Stimulated activated memory B cell treated with anti-CD40 and anti-IgM and Interleukin-4, amounts not matched to agents 10 μg/mL and 1 μg/mL and 100 μg/mL, for 72 hours (primary cell): ENCODE measurements at regions not wholly inside any gene's neighbourhood (a gene's known extent, or its start where the extent isn't known, plus 50 kb on each side); places are given as distances from the start of the nearest gene placed in this dataset.

Source experiments
- ATAC-seq: fragments of 150-1000 bp; cut with Tn5 transposase; 2 replicates; pipeline ENCODE4 v1.10.0; 2021
- H3K27ac Mint-ChIP-seq: one replicate; pipeline ENCODE4 v1.8.0; 2022; ENCODE audit warnings: mild to moderate bottlenecking, mixed read lengths
- H3K27me3 Mint-ChIP-seq: one replicate; pipeline ENCODE4 v1.8.0; 2022; ENCODE audit warnings: mixed read lengths
- H3K36me3 Mint-ChIP-seq: one replicate; pipeline ENCODE4 v1.8.0; 2022; ENCODE audit warnings: mixed read lengths
- H3K4me1 Mint-ChIP-seq: one replicate; pipeline ENCODE4 v1.8.0; 2022; ENCODE audit warnings: mixed read lengths
- H3K4me3 Mint-ChIP-seq: one replicate; pipeline ENCODE4 v1.8.0; 2022; ENCODE audit warnings: mild to moderate bottlenecking, moderate library complexity, mixed read lengths
- H3K9me3 Mint-ChIP-seq: one replicate; pipeline ENCODE4 v1.8.0; 2022; ENCODE audit warnings: mixed read lengths

DNA sequence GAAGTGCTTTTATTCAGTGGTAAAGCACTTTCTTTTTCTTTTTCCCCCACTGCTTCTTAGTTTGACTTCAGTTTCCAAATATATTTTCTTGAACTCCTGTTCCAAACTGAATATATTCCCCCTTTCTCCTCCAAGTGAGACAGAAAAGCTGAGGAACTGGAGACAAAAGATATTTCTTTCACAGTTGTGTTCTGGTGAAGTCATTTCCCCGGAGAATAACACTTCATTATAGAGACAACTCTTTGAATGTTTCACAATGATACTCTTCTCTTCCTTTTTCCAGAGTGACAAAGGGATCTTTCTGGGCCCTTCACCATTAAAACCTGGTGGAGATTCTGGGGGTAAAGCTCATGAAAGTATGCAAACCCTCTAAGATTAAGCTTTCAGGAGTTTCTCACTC lies 860.8 kb upstream of the SLITRK5 start:
- Mint-ChIP-seq H3K27ac (no peak overlapping the region), H3K4me3 (no peak overlapping the region), H3K4me1 (no peaks in the 10 kb centered on the region), H3K9me3 (peaks cover 10% of the 10 kb centered on the region), H3K36me3 (no peaks in the 10 kb centered on the region), H3K27me3 (no peaks in the 10 kb centered on the region)
- ATAC-seq, result no peak

DNA sequence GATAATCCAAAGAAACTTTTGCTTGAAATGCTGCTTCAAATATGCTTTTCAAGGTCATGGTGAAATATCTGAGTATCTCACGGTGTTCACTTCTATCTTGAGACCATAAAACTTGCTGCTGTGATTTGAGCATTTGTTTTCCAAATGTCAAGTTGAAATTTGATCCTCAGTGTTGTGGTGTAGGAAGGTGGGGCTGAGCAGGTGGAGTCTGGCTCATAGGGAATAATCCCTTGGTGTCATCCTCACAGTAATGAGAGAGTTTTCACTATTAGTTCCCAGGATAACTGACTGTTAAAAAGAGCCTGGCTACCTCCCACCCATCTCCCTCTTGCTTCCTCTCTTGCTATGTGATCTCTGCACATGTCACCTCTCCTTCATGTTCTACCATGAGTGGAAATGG lies 858.0 kb upstream of the SLITRK5 start:
- Mint-ChIP-seq H3K9me3 (peaks cover 5% of the 10 kb centered on the region), H3K36me3 (no peaks in the 10 kb centered on the region), H3K27ac (no peak overlapping the region), H3K4me3 (no peak overlapping the region), H3K27me3 (no peaks in the 10 kb centered on the region), H3K4me1 (no peaks in the 10 kb centered on the region)
- no peak for ATAC-seq

DNA sequence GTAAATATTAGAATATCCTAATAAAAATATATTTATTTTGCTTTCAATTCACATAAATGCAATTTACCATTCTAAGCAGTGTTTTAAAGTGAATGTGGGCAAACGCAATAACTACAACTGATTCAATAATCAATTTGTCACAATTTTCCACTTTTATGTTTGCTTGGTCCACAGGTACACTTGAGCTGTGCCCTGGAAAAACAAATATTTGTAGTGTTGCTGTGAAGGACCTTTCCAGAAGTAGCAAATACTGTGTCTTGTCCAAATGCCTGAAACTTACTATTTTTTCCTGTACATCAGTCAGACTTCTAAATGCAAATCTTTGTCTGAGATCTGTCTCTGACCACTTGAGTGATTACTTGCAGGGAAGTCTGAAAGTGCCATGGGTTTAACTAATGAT lies 845.8 kb upstream of the SLITRK5 start:
- Mint-ChIP-seq H3K27ac (no peak overlapping the region), H3K9me3 (peaks cover 4% of the 10 kb centered on the region), H3K27me3 (no peaks in the 10 kb centered on the region), H3K4me1 (no peaks in the 10 kb centered on the region), H3K36me3 (no peaks in the 10 kb centered on the region), H3K4me3 (no peak overlapping the region)
- no peak for ATAC-seq

DNA sequence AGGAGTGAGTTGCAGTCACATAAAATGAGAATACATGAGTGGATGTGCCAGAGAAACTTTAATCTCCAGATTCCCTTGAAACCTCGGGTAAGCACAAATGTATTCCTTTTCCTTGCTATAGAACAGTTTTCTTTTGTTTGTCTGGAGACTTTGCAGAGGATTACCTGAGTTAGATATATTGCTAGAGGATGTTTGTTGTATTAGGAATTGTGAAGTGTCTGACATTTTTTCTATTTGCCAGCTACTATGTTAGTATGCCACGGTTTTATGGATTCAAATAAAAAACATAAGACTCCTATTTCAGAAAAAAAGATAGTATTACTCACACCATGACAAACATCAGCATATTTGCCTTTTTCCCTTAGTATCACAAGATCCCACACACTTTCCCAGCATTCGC lies 844.9 kb upstream of the SLITRK5 start:
- no peaks in the 10 kb centered on the region for H3K27me3 Mint-ChIP-seq
- H3K4me3 Mint-ChIP-seq, result no peak overlapping the region
- no peak overlapping the region for H3K27ac Mint-ChIP-seq
- no peaks in the 10 kb centered on the region for H3K4me1 Mint-ChIP-seq
- no peak for ATAC-seq
- H3K36me3 Mint-ChIP-seq, result no peaks in the 10 kb centered on the region
- no peaks in the 10 kb centered on the region for H3K9me3 Mint-ChIP-seq

DNA sequence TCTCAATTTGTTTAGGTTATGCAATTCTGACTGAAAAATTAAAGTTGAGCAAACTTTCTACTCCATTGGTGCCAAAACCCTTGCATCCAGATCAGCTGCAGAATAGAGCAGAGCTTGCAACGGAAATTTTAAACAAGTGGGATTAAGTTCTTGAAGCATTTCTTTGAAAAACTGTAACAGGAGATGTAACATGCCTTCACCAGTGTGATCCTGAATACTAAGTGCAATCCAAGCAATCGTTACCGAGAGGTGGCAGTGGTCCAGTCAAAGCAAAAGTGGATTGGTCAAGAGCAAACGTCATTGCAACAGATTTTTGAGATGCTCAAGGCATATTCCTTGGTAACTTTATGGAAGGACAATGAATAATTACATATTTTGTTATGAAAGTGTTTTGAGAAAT lies 841.1 kb upstream of the SLITRK5 start:
- Mint-ChIP-seq H3K27ac (no peak overlapping the region), H3K27me3 (no peaks in the 10 kb centered on the region), H3K4me3 (no peak overlapping the region), H3K4me1 (no peaks in the 10 kb centered on the region), H3K9me3 (peaks cover 3% of the 10 kb centered on the region), H3K36me3 (no peaks in the 10 kb centered on the region)
- ATAC-seq, result no peak

DNA sequence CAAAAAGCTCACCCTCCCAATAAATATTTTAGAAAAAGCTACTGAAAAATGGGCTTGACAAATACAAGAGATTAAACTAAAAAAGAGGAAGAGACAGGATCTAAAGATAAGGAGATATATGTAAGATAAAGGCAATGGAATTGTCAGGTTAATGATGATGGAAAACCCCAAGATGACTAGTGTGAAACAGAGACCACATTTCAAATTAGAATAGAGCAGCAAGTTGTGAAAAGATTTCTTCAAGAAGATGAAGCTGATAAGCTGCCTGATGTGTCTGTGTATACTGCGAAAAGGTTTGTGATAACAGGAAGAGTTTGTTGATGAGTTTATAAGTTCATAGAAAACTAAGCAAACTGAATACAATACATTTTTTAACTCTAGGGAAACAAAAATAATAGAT lies 840.1 kb upstream of the SLITRK5 start:
- Mint-ChIP-seq H3K27ac (no peak overlapping the region), H3K4me3 (no peak overlapping the region), H3K4me1 (no peaks in the 10 kb centered on the region), H3K36me3 (no peaks in the 10 kb centered on the region), H3K9me3 (peaks cover 8% of the 10 kb centered on the region), H3K27me3 (no peaks in the 10 kb centered on the region)
- ATAC-seq, result no peak

DNA sequence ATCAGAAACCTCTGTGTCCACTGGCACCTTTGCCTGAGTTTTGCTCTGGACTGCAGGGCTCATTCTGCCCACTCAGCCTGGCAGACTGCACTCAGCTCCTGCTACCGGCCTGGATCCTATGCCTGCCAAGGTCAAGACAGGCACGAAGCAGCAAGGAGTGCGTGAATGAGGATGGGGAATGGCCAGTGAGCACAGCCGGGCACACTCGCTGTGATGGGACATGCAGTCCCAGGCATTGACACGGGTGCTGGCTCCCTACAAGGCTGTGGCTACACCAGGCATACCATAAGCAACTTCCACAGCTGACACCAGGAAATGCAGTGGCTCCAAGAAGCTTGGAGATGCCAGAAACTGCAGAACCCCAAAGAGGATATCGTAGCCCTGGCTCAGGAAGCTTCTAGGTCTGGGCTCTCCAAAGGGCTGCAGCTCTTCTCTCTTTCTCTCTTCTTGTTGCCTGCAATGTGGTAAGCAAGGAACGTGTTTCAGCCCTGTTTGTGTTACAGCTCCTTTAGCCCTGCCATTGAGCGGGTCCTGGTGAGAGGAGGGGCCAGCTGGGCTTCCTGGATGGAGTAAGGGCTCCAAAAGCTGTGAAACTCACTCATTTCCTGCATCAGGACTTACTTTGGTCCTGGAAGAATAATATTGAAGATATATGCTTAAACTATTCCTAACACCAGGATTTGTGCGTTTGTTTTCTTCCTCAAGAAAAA lies 832.6 kb upstream of the SLITRK5 start:
- H3K27ac Mint-ChIP-seq, result no peak overlapping the region
- H3K4me3 Mint-ChIP-seq, result no peak overlapping the region
- no peaks in the 10 kb centered on the region for H3K36me3 Mint-ChIP-seq
- H3K9me3 Mint-ChIP-seq, result peaks cover 8% of the 10 kb centered on the region
- no peaks in the 10 kb centered on the region for H3K27me3 Mint-ChIP-seq
- H3K4me1 Mint-ChIP-seq, result no peaks in the 10 kb centered on the region
- no peak for ATAC-seq

DNA sequence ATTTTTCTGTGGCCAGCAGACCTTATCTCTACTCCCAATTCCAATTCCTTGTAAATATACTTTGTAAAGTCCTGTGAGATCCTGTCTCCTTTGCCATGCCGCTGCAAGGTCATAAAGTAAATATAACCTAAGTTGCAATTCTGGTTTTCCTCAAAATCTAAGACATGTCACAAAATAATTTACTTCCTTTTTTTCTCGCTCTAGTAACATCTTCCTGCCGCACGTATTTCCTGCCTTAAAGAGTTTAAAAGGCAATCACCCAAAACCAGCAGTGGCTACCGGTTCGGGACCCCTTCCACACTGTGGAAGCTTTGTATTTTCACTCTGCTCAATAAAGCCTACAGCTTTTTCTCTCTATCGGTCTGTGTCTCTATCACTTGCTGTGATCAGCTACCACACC lies 832.0 kb upstream of the SLITRK5 start:
- H3K27ac Mint-ChIP-seq, result no peak overlapping the region
- ATAC-seq, result no peak
- H3K27me3 Mint-ChIP-seq, result no peaks in the 10 kb centered on the region
- no peak overlapping the region for H3K4me3 Mint-ChIP-seq
- no peaks in the 10 kb centered on the region for H3K36me3 Mint-ChIP-seq
- H3K9me3 Mint-ChIP-seq, result peaks cover 8% of the 10 kb centered on the region
- H3K4me1 Mint-ChIP-seq, result no peaks in the 10 kb centered on the region

DNA sequence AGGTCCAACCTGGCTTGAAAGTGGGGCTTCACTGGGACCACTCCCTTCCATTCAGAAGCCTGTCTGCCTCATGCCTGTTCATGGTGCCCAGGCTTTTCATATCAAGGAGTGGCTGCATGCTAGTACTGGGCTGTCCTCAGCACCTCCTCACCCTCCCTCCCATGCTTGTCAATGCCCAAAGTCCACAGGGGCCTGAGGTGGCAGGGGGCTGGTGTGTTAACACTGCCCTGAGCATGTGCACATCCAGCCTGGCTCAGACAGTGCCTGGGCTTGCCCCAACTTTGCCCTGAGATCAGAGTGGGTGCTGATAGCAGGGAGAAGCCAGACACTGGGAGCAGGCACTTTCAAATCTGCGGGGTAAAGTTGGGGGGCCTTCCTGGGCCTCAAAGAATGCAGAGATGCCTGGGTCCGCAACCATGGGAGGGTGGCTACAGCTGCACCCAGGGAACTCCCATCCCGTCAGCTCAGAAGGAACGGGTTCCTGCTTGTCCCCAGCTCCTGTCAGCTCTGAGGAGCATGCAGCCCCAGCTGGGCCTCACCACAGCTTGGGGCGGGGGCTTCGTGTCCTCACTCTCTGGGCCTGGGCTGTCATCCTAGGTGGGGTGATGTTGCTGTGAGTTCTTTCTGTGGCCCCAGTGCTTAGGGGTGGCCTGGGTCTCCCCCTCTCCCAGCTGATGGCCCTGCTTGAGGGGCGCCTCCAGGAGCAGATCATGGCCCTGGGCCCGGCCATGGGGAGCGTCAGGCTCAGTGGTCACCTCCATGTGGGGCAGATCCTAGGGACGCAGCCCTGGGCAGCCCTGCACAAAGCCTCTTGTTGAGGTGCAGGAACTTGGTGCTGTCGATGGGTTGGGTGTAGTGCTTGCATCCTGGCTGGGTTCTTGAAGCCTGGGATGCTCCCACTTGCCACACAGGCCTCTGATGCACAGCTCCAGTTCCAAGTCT lies 830.6 kb upstream of the SLITRK5 start:
- no peak overlapping the region for H3K4me3 Mint-ChIP-seq
- peaks cover 6% of the 10 kb centered on the region for H3K9me3 Mint-ChIP-seq
- peak; percentile 36 for ATAC-seq
- H3K27me3 Mint-ChIP-seq, result no peaks in the 10 kb centered on the region
- H3K4me1 Mint-ChIP-seq, result no peaks in the 10 kb centered on the region
- no peaks in the 10 kb centered on the region for H3K36me3 Mint-ChIP-seq
- H3K27ac Mint-ChIP-seq, result no peak overlapping the region

DNA sequence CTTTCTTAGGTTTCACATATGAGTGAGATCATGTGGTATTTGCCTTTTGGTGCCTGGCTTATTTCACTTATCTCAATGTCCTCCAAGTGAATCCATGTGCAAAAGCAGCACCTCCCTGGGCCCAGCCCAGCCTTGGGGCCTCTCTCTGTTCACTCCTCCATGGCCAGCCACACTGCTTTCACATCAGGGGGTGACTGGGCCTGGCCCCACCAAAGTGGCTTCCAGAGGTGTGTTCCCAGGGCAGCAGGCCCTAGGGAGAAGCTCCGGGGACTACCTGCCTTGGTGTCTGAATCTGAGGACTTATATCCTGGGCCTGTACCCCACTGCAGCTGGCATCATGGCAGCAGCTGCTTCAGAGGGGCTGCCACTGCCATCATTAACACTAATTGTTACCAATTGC lies 829.9 kb upstream of the SLITRK5 start:
- Mint-ChIP-seq H3K4me3 (no peak overlapping the region), H3K27ac (no peak overlapping the region), H3K4me1 (no peaks in the 10 kb centered on the region), H3K27me3 (no peaks in the 10 kb centered on the region), H3K36me3 (no peaks in the 10 kb centered on the region), H3K9me3 (peaks cover 5% of the 10 kb centered on the region)
- peak; percentile 40 for ATAC-seq

DNA sequence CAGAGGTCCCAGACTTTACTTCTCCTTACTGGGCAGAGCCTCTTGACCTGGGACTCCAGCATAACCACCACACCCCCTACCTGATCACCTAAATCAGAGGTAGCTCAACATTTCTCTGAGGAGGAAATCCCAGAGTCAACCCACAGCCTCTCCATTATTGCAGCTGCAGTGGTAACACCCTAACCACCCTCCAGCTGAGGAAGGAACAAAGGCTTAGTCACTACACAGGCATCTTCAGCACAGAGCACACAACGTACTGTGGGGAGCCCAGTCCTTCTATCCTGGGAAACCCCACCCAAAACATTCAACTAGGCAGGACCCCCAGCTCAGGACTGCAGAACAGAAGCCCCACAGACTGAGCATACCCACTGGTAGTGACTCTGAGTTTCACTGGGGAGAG lies 824.7 kb upstream of the SLITRK5 start:
- no peaks in the 10 kb centered on the region for H3K36me3 Mint-ChIP-seq
- no peak overlapping the region for H3K27ac Mint-ChIP-seq
- H3K4me1 Mint-ChIP-seq, result no peaks in the 10 kb centered on the region
- ATAC-seq, result no peak
- no peak overlapping the region for H3K4me3 Mint-ChIP-seq
- peaks cover 13% of the 10 kb centered on the region for H3K9me3 Mint-ChIP-seq
- H3K27me3 Mint-ChIP-seq, result no peaks in the 10 kb centered on the region

DNA sequence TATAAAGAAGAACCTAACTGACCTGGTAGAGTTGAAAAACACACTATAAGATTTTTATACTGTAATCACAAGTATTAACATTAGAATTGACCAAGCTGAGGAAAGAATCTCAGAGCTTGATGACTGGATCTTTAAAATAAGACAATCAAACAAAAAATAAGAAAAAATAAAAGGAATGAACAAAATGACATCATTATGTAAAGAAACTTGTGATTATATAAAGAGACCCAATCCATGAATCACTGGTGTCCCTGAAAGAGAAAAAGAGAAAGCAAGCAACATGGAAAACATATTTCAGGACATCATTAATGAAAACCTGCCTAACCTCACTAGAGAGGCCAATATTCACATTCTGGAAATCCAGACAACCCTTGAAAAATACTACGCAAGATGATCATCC lies 822.5 kb upstream of the SLITRK5 start:
- Mint-ChIP-seq H3K4me3 (no peak overlapping the region), H3K27me3 (no peaks in the 10 kb centered on the region), H3K4me1 (no peaks in the 10 kb centered on the region), H3K36me3 (no peaks in the 10 kb centered on the region), H3K9me3 (peaks cover 12% of the 10 kb centered on the region), H3K27ac (no peak overlapping the region)
- no peak for ATAC-seq

DNA sequence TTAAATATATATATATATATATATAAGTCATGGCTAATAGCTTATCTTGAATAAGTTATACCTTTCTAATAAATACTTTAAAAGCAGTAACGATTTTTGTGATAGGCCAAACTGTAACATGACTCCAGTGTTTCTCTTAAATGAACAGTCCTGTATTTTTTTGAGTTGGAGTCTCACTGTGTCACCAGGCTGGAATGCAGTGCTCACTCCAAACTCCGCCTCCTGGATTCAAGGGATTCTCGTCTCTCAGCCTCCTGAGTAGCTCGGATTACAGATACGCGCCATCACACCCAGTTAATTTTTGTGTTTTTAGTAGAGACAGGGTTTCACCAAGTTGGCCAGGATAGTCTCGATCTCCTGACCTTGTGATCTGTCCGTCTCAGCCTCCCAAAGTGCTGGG lies 814.2 kb upstream of the SLITRK5 start:
- Mint-ChIP-seq H3K4me3 (no peak overlapping the region), H3K36me3 (no peaks in the 10 kb centered on the region), H3K27me3 (no peaks in the 10 kb centered on the region), H3K9me3 (peaks cover 2% of the 10 kb centered on the region), H3K4me1 (no peaks in the 10 kb centered on the region), H3K27ac (no peak overlapping the region)
- no peak for ATAC-seq

DNA sequence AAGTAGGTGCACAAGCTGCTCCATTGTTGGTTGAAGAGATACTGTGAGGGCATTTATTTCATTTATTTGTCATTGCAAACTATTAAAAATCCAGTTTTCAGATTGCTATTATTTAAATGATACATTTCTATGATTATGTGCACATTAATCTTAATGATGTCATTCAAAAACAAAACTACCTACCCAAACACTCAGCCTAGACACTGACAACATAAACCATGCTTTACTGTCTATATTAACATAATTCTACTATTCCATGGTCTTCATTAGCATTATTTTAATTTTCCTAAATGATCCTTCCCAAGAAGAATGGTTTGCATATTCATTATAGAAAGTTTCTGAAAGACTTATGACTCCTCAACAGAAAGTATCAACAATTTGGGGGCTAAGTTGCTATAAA lies 813.0 kb upstream of the SLITRK5 start:
- ATAC-seq, result no peak
- Mint-ChIP-seq H3K9me3 (peaks cover 4% of the 10 kb centered on the region), H3K4me3 (no peak overlapping the region), H3K27ac (no peak overlapping the region), H3K4me1 (no peaks in the 10 kb centered on the region), H3K27me3 (no peaks in the 10 kb centered on the region), H3K36me3 (no peaks in the 10 kb centered on the region)

DNA sequence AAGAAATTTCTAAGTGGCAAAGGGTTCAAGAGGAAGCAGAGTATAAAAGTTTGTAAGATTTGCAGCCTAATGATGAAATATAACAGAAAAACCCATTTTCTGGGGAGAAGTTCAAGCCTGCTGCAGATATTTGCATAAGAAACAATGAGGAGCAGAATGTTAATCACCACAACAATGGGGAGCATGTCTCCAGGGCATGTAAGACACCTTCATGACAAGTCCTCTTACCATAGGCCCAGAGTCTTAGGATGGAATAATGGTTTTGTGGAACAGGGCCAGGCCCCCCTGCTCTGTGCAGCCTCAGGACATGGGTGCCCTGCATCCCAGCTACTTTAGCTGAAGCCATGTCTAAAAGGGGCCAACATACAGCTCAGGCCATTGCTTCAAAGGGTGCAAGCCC lies 809.0 kb upstream of the SLITRK5 start:
- Mint-ChIP-seq H3K27ac (no peak overlapping the region), H3K4me3 (no peak overlapping the region), H3K27me3 (no peaks in the 10 kb centered on the region), H3K36me3 (no peaks in the 10 kb centered on the region), H3K4me1 (no peaks in the 10 kb centered on the region), H3K9me3 (peaks cover 3% of the 10 kb centered on the region)
- no peak for ATAC-seq

DNA sequence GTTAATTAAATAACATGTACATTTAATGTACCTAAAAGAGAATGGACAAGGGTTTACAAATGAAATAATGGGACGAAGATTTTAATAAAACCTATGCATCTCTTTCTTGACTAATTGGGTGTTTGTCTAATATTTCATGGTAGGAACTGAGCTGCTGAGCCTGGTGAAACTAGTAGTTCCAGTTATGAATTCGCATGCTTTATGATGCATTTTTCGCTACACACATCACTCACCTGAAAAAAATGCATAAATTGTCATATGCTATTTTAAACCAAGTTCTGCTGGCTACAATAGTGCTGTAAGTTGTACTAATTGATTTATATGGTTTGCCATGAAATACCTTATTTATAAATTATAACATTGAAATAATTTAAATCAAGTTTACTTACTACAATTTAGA lies 806.8 kb upstream of the SLITRK5 start:
- no peak overlapping the region for H3K4me3 Mint-ChIP-seq
- no peaks in the 10 kb centered on the region for H3K36me3 Mint-ChIP-seq
- peaks cover 3% of the 10 kb centered on the region for H3K9me3 Mint-ChIP-seq
- H3K27ac Mint-ChIP-seq, result no peak overlapping the region
- no peaks in the 10 kb centered on the region for H3K27me3 Mint-ChIP-seq
- no peak for ATAC-seq
- no peaks in the 10 kb centered on the region for H3K4me1 Mint-ChIP-seq
